ENCODE measurements at regions not wholly inside any gene's neighbourhood (a gene's known extent, or its start where the extent isn't known, plus 50 kb on each side); places are given as distances from the start of the nearest gene placed in this dataset.

DNA sequence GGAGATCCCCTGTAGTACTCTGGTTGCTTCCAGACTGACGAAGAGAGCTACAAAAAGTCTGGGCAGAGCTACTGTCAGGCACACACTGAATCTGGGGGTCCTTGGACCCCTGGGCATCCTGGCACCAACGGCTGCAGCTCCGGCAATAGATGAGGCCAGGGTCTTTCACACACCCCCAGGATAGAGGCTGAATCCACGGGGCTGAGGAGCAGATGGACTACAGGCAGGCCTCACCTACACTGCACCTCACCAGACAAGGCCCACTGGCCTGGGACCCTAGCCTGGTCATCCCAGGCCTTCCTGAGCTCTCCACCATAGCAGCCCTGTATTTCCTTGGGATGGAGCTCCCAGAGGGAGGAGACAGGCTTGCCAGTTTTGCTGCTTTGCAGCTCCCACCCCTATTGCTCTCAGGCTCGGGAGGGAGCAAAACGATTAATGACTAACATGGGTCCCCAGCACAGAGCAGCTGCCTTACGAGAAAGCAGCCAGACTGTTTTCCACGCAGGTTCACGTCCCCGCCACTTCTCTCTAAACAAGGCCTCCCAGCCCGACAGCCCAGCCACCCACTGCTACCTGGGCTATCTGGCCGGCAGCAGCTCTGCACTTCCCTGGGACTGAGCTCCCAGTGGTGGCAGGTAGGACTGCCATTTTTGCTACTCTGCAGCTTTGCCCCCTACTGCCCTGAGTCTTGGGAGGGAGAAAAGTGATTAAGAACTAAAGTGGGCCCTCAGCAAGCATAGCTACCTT, 1022.5 kb upstream of the ADGRL2 start:
- no peak for TF ChIP-seq POLR2AphosphoS5 (IDR thresholded peaks at IDR 0.05)
- TF ChIP-seq, protein P1, sequence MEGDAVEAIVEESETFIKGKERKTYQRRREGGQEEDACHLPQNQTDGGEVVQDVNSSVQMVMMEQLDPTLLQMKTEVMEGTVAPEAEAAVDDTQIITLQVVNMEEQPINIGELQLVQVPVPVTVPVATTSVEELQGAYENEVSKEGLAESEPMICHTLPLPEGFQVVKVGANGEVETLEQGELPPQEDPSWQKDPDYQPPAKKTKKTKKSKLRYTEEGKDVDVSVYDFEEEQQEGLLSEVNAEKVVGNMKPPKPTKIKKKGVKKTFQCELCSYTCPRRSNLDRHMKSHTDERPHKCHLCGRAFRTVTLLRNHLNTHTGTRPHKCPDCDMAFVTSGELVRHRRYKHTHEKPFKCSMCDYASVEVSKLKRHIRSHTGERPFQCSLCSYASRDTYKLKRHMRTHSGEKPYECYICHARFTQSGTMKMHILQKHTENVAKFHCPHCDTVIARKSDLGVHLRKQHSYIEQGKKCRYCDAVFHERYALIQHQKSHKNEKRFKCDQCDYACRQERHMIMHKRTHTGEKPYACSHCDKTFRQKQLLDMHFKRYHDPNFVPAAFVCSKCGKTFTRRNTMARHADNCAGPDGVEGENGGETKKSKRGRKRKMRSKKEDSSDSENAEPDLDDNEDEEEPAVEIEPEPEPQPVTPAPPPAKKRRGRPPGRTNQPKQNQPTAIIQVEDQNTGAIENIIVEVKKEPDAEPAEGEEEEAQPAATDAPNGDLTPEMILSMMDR (IDR thresholded peaks at IDR 0.05): no peak
- no peak for TF ChIP-seq EP300 (IDR thresholded peaks at IDR 0.05)

Data from sigmoid colon (tissue), 4 donors.